ENCODE measurements at regions not wholly inside any gene's neighbourhood (a gene's known extent, or its start where the extent isn't known, plus 50 kb on each side); places are given as distances from the start of the nearest gene placed in this dataset.

GRCh38 chr13:30851697-30852096, 54.4 kb upstream of the MEDAG start:
- no peaks in the 10 kb centered on the region for H3K27me3 ChIP-seq (ENCODE audit: insufficient read depth, low read length)
- no peak overlapping the region for H3K9ac ChIP-seq (ENCODE audit: low read length)
- no peak overlapping the region for H3K4me2 ChIP-seq (ENCODE audit: low read length)
- H3K4me1 ChIP-seq (ENCODE audit: insufficient read depth, low read length): peaks cover 21% of the 10 kb centered on the region
- no peak for TF ChIP-seq EZH2 (IDR thresholded peaks at IDR 0.05; ENCODE audit: insufficient read depth, low read length)
- no peak for TF ChIP-seq CTCF (IDR thresholded peaks at IDR 0.05; ENCODE audit: insufficient read depth, low read depth, low read length)
- no peaks in the 10 kb centered on the region for H3K79me2 ChIP-seq (ENCODE audit: insufficient read depth, low read length)
- no peak overlapping the region for H3K4me3 ChIP-seq (ENCODE audit: insufficient read depth, low read depth, low read length)
- H3K36me3 ChIP-seq (ENCODE audit: insufficient read depth, low read length): no peaks in the 10 kb centered on the region
- Mint-ChIP-seq H3K27me3 (ENCODE audit: low read depth, unreplicated experiment) (no peaks in the 10 kb centered on the region), H3K4me3 (ENCODE audit: unreplicated experiment) (no peak overlapping the region), H3K27ac (ENCODE audit: unreplicated experiment) (no peak overlapping the region), H3K4me1 (ENCODE audit: low read depth, unreplicated experiment) (peaks cover 48% of the 10 kb centered on the region), H3K9me3 (ENCODE audit: unreplicated experiment) (peaks cover 6% of the 10 kb centered on the region), H3K36me3 (ENCODE audit: low read depth, unreplicated experiment) (no peaks in the 10 kb centered on the region)
- no peak overlapping the region for H2AFZ ChIP-seq (ENCODE audit: low read depth, low read length)
- no peak overlapping the region for H3K27ac ChIP-seq (ENCODE audit: low read depth, low read length)
- no peaks in the 10 kb centered on the region for H3K9me3 ChIP-seq (ENCODE audit: insufficient read depth, low read depth, low read length)
- FAIRE-seq (no peak), DNase-seq (ENCODE audit: low read depth) (no peak)
- H4K20me1 ChIP-seq (ENCODE audit: insufficient read depth, low read length): no peaks in the 10 kb centered on the region

- Mint-ChIP-seq H3K27ac (ENCODE audit: unreplicated experiment) (no peak overlapping the region), H3K27me3 (ENCODE audit: low read depth, unreplicated experiment) (no peaks in the 10 kb centered on the region), H3K36me3 (ENCODE audit: low read depth, unreplicated experiment) (peaks cover 3% of the 10 kb centered on the region), H3K4me3 (ENCODE audit: unreplicated experiment) (no peak overlapping the region), H3K4me1 (ENCODE audit: low read depth, unreplicated experiment) (peaks cover 34% of the 10 kb centered on the region), H3K9me3 (ENCODE audit: unreplicated experiment) (peaks cover 3% of the 10 kb centered on the region)
- Histone ChIP-seq H3K4me3 (ENCODE audit: insufficient read depth, low read depth, low read length) (no peak overlapping the region), H3K27me3 (ENCODE audit: insufficient read depth, low read length) (no peaks in the 10 kb centered on the region), H3K4me2 (ENCODE audit: low read length) (no peak overlapping the region), H3K27ac (ENCODE audit: low read depth, low read length) (no peak overlapping the region), H3K4me1 (ENCODE audit: insufficient read depth, low read length) (peaks cover 13% of the 10 kb centered on the region), H3K9me3 (ENCODE audit: insufficient read depth, low read depth, low read length) (no peaks in the 10 kb centered on the region), H3K79me2 (ENCODE audit: insufficient read depth, low read length) (no peaks in the 10 kb centered on the region), H3K9ac (ENCODE audit: low read length) (no peak overlapping the region), H2AFZ (ENCODE audit: low read depth, low read length) (no peak overlapping the region), H3K36me3 (ENCODE audit: insufficient read depth, low read length) (no peaks in the 10 kb centered on the region), H4K20me1 (ENCODE audit: insufficient read depth, low read length) (no peaks in the 10 kb centered on the region)
- TF ChIP-seq CTCF (IDR thresholded peaks at IDR 0.05; ENCODE audit: insufficient read depth, low read depth, low read length) (no peak), EZH2 (IDR thresholded peaks at IDR 0.05; ENCODE audit: insufficient read depth, low read length) (no peak)
- FAIRE-seq (no peak), DNase-seq (ENCODE audit: low read depth) (no peak)
Observed at GRCh38 chr13:30855569-30855968, 50.5 kb upstream of the MEDAG start.

GRCh38 chr13:30856005-30856790, 49.9 kb upstream of the MEDAG start:
- Mint-ChIP-seq H3K4me3 (ENCODE audit: unreplicated experiment) (no peak overlapping the region), H3K4me1 (ENCODE audit: low read depth, unreplicated experiment) (peaks cover 32% of the 10 kb centered on the region), H3K9me3 (ENCODE audit: unreplicated experiment) (peaks cover 3% of the 10 kb centered on the region), H3K27me3 (ENCODE audit: low read depth, unreplicated experiment) (no peaks in the 10 kb centered on the region), H3K36me3 (ENCODE audit: low read depth, unreplicated experiment) (peaks cover 3% of the 10 kb centered on the region), H3K27ac (ENCODE audit: unreplicated experiment) (no peak overlapping the region)
- TF ChIP-seq EZH2 (IDR thresholded peaks at IDR 0.05; ENCODE audit: insufficient read depth, low read length) (no peak), CTCF (IDR thresholded peaks at IDR 0.05; ENCODE audit: insufficient read depth, low read depth, low read length) (no peak)
- Histone ChIP-seq H4K20me1 (ENCODE audit: insufficient read depth, low read length) (no peaks in the 10 kb centered on the region), H2AFZ (ENCODE audit: low read depth, low read length) (no peak overlapping the region), H3K4me1 (ENCODE audit: insufficient read depth, low read length) (peaks cover 13% of the 10 kb centered on the region), H3K36me3 (ENCODE audit: insufficient read depth, low read length) (no peaks in the 10 kb centered on the region), H3K9ac (ENCODE audit: low read length) (no peak overlapping the region), H3K27ac (ENCODE audit: low read depth, low read length) (no peak overlapping the region), H3K9me3 (ENCODE audit: insufficient read depth, low read depth, low read length) (no peaks in the 10 kb centered on the region), H3K79me2 (ENCODE audit: insufficient read depth, low read length) (no peaks in the 10 kb centered on the region), H3K4me2 (ENCODE audit: low read length) (no peak overlapping the region), H3K4me3 (ENCODE audit: insufficient read depth, low read depth, low read length) (no peak overlapping the region), H3K27me3 (ENCODE audit: insufficient read depth, low read length) (no peaks in the 10 kb centered on the region)
- no peak for FAIRE-seq
- no peak for DNase-seq (ENCODE audit: low read depth)

Measured in astrocyte (in vitro differentiated cells and primary cell).